NCI-H1092 treated with DMSO at 0.1 percent for 48 hours (cell line): ENCODE measurements at regions not wholly inside any gene's neighbourhood (a gene's known extent, or its start where the extent isn't known, plus 50 kb on each side); places are given as distances from the start of the nearest gene placed in this dataset.
"Not testable (repeated sequence)": the region's sequence is repeated elsewhere in the genome, so short reads cannot be mapped to it uniquely, and the experiment has no call there.

Source experiments
- DNase-seq: peaks from one replicate; lab custom pipeline; 2025; lab: John Stamatoyannopoulos, UW

- DNase-seq: no peak
Observed at GRCh38 chr1:222240536-222241181, 307.2 kb downstream of the HHIPL2 start.

- no peak for DNase-seq
Observed at GRCh38 chr1:222239130-222239529, 308.8 kb downstream of the HHIPL2 start.

GRCh38 chr1:222234351-222234750, 313.6 kb downstream of the HHIPL2 start:
- no peak for DNase-seq

- DNase-seq: no peak
Observed at GRCh38 chr1:222233444-222234158, 314.3 kb downstream of the HHIPL2 start.

GRCh38 chr1:222232842-222233241, 315.1 kb downstream of the HHIPL2 start:
- no peak for DNase-seq

- no peak for DNase-seq
Observed at GRCh38 chr1:222229672-222230312, 318.1 kb downstream of the HHIPL2 start.

- DNase-seq: no peak
Observed at GRCh38 chr1:222225316-222225691, 322.6 kb downstream of the HHIPL2 start.

GRCh38 chr1:222224636-222225315, 323.1 kb downstream of the HHIPL2 start:
- no peak for DNase-seq

- no peak for DNase-seq
Observed at GRCh38 chr1:222224156-222224555, 323.7 kb downstream of the HHIPL2 start.

GRCh38 chr1:222223010-222223409, 324.9 kb downstream of the HHIPL2 start:
- no peak for DNase-seq

- no peak for DNase-seq
Observed at GRCh38 chr1:222216255-222216754, 331.6 kb downstream of the HHIPL2 start.

GRCh38 chr1:222210776-222211175, 337.1 kb downstream of the HHIPL2 start:
- DNase-seq: no peak

- no peak for DNase-seq
Observed at GRCh38 chr1:222204475-222204874, 343.4 kb downstream of the HHIPL2 start.

- DNase-seq: no peak
Observed at GRCh38 chr1:222202831-222203230, 345.1 kb downstream of the HHIPL2 start.

- DNase-seq: no peak
Observed at GRCh38 chr1:222196736-222197135, 351.2 kb downstream of the HHIPL2 start.

- no peak for DNase-seq
Observed at GRCh38 chr1:222196288-222196687, 351.6 kb downstream of the HHIPL2 start.

- no peak for DNase-seq
Observed at GRCh38 chr1:222195857-222196256, 352.0 kb downstream of the HHIPL2 start.

- no peak for DNase-seq
Observed at GRCh38 chr1:222189218-222189617, 358.7 kb downstream of the HHIPL2 start.

- DNase-seq: no peak
Observed at GRCh38 chr1:222187566-222188332, 360.2 kb downstream of the HHIPL2 start.

- DNase-seq: no peak
Observed at GRCh38 chr1:222182641-222183040, 365.3 kb downstream of the HHIPL2 start.

GRCh38 chr1:222181191-222181590, 366.7 kb downstream of the HHIPL2 start:
- no peak for DNase-seq

- DNase-seq: not testable (repeated sequence)
Observed at GRCh38 chr1:222177496-222177895, 370.4 kb downstream of the HHIPL2 start.
